D721Med (cell line): ENCODE measurements at regions not wholly inside any gene's neighbourhood (a gene's known extent, or its start where the extent isn't known, plus 50 kb on each side); places are given as distances from the start of the nearest gene placed in this dataset.

Experiments used
- DNase-seq: peaks from one replicate; pipeline ENCODE4 v3.0.0; 2011; ENCODE audit warnings: low spot score; ENCODE audit not compliant: insufficient read length
- FAIRE-seq: peaks from 2 replicates; lab custom pipeline; 2011; peaks lifted over from hg19 to GRCh38; lab: Jason Lieb, UNC
- CTCF ChIP-seq: IDR thresholded peaks from 2 replicates; pipeline ENCODE4 v1.5.1; 2012; ENCODE audit warnings: mild to moderate bottlenecking, control low read depth; ENCODE audit not compliant: insufficient read depth; ENCODE audit errors: missing control alignments

- DNase-seq = no peak
- FAIRE-seq = no peak
- TF ChIP-seq CTCF = no peak
These were observed 133.2 kb upstream of the ZC3H11B start for GRCh38 chr1:219746141-219746540.

DNA sequence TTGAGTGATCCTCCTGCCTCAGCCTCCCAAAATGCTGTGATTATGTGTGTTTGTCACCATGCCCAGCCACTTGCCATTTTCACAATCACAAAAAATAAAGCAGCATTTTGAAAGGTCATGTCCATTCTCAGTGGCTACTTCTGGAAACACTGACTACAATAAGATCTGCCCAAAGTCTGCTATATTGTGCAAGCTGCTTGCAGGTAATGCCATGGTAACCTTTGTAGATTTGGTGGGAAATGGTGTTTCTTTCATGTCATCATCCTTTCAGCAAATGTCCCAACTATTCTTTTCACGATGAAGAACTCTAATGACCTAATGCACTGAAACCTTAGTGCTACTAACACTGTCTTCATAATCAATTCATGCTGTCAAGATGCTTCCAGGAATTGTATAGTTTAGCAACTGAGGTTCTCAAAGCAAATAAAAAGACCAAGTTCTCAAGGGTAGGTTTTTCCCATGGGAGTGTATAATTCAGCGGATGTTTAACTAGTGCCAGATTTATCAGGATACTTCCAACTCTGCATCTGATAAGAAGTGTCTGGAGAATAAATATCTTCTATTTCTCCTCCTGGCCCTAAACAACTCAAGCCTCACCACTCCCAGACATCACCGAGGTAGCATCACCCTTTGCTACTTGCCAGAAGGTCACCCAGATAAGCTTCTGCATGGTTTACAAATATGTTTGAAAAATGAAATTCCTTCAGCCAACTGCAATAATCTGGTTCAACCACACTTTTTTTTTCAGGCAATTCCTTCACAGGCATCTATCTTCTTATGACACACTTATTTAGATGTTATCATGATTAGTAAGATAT lies 132.0 kb upstream of the ZC3H11B start:
- DNase-seq (no peak), FAIRE-seq (peak; percentile 16)
- no peak for TF ChIP-seq CTCF

- FAIRE-seq (no peak), DNase-seq (no peak)
- TF ChIP-seq CTCF = no peak
These were observed 128.4 kb upstream of the ZC3H11B start for GRCh38 chr1:219741011-219741970.

DNA sequence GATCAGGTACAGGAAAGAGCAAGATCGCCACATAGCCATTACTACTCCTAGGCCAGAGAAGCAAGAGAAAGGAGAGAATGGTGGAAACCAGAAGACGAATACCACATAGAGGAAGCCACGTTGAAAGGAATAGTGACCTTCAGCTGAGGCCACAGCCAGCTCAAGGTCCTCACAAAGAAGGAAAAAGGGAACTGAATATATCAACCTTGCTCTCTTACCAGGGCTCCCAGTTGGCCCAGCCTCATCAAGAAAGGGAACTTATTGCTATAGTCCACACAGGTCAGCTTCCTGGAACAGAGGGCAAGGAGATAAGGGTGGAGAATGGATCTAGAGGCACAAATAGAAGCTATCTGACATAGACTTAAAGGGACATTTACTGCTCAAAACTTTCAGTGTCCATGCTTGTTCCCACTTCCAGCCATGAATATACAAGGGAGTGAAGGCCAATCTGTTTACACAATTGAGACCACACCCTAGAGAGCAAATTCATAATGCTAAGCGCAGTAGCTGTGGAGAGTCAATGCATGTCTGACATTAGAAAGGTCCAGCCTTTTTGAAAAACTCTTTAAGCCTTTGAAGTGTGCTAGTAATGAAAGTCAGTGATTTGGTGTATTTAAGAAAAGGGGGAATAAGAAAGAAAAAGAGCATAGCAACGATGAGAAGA lies 120.7 kb upstream of the ZC3H11B start:
- TF ChIP-seq CTCF = no peak
- no peak for DNase-seq
- no peak for FAIRE-seq

DNA sequence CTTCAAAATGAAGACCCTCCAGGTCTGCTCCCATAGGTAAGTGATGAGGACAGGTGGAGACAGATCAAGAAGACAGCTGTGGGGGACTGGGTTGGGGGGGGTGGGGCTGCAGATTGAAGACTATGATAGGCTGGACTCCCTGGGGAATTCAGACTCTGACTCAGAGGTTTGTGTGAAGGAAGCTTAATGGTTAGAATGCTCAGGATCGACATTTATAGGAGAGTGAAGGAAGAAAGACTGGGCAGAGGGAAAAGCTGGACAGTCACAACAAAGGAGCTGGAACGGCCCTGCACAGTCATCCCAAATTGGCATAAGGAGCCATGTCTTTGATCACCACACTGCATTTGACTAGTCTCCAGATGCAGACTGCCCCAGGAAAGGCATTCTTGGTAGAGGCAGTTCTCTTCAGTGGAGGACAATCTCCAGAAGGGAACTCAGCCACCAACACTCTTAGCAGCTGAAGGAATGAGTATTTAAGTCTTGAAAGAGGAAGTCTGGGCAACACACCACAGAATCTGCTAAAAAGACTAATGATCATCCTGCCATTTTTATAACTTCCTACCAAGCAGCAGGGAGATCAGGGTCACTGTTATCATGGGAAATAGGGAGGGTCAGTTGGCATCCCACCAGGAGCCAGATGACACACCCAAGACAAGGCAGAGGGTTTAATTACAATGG lies 120.0 kb upstream of the ZC3H11B start:
- TF ChIP-seq CTCF = no peak
- DNase-seq = no peak
- no peak for FAIRE-seq

GRCh38 chr1:219731771-219732170 lies 118.9 kb upstream of the ZC3H11B start:
- no peak for TF ChIP-seq CTCF
- FAIRE-seq = no peak
- no peak for DNase-seq
